ENCODE measurements at regions not wholly inside any gene's neighbourhood (a gene's known extent, or its start where the extent isn't known, plus 50 kb on each side); places are given as distances from the start of the nearest gene placed in this dataset.

DNA sequence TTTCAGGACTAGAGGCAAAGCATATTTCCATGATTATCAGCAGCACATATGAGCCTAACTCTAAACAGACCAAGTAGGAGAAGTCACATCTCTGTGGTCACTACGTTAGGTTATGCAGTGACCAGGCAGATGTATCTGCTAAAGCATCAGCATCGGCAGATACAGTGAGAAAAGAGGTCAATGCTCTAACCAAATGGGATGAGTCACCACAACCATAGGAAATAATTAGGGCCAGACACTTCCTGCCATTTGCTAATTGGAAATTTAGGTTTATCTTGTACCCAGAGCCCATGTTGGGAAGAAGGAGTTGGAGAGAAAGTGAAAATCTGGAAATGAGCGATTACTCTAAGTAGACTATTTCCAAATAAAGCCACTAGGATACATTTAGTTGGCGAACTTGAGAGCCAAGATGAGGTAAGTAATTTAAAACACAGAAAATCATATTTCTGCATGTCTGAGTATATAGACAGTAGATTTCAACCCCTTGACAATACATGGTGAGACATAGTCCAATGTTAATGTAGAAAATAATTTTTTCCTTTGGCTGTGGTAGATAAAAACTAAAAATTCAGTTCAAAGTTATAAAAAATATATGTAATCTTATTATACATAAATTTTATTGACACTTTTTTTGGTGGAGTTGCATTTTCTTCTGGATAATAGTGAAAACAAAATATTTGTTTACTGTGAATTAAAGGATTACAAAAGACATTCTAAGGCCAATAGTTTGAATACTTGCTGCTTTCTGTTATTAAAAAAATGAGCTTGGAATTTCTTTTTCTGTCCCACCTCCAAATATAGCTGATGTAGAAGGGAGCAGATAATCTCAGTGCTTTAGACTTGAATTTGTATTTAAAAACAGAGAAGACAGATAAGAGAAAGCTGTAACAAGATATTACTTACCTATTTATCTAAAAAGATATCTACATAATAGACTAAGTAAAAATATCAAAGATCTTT, 104.4 kb upstream of the CSNK1A1L start:
- DNase-seq: no peak
- no peak overlapping the region for H3K4me3 ChIP-seq (ENCODE audit: low read length)
- H3K27ac ChIP-seq (ENCODE audit: low read length): no peak overlapping the region
- no peaks in the 10 kb centered on the region for H3K27me3 ChIP-seq (ENCODE audit: control insufficient read depth, insufficient read depth, low read length)
- H3K36me3 ChIP-seq (ENCODE audit: control insufficient read depth, insufficient read depth, low read length): no peaks in the 10 kb centered on the region
- H3K4me1 ChIP-seq (ENCODE audit: control insufficient read depth, insufficient read depth, low read length): no peaks in the 10 kb centered on the region
- no peaks in the 10 kb centered on the region for H3K9me3 ChIP-seq (ENCODE audit: control insufficient read depth, low read depth, low read length)
- no CpG with 5 or more reads among the region's 4 CpGs for WGBS (ENCODE audit: insufficient coverage, low lambda C conversion rate)

DNA sequence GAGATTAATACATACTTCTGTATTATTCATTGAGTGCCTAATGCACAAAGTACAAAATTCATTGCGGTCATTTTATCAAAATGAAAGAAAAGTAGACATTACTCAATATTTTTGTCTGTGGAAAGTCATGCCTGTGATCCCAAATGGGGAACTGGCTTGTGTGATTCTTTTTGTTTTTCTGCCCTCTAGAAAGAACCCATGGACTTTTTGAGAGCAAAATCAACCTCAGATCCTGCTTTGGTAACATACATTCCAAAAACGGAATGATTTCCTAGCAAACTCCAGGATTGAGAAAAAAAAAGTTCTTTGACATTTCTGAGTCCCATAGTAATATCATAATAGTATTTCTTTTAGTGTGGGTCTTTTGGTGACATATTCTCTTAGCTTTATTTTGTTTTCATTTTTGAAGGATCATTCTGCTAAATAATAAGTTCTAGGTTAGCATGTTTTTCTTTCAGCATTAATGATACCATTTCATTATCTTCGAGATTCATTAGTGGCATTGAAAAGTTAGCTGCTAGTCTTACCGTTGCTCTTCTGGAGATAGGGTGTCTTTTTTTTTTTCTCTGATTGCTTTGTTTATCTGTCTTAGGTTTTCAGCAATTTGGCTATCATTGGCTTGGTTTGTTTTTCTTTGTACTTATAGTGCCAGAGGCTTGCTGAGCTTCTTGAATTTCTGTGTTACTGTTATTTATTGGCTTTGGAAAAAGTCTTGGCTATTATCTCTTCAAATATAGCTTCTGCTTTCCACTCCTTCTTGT, 102.4 kb upstream of the CSNK1A1L start:
- Histone ChIP-seq H3K27me3 (ENCODE audit: control insufficient read depth, insufficient read depth, low read length) (no peaks in the 10 kb centered on the region), H3K4me1 (ENCODE audit: control insufficient read depth, insufficient read depth, low read length) (no peaks in the 10 kb centered on the region), H3K36me3 (ENCODE audit: control insufficient read depth, insufficient read depth, low read length) (no peaks in the 10 kb centered on the region), H3K4me3 (ENCODE audit: low read length) (no peak overlapping the region), H3K27ac (ENCODE audit: low read length) (no peak overlapping the region), H3K9me3 (ENCODE audit: control insufficient read depth, low read depth, low read length) (no peaks in the 10 kb centered on the region)
- WGBS (ENCODE audit: insufficient coverage, low lambda C conversion rate): 43% methylated on average over 2 of the region's 4 CpGs
- no peak for DNase-seq

DNA sequence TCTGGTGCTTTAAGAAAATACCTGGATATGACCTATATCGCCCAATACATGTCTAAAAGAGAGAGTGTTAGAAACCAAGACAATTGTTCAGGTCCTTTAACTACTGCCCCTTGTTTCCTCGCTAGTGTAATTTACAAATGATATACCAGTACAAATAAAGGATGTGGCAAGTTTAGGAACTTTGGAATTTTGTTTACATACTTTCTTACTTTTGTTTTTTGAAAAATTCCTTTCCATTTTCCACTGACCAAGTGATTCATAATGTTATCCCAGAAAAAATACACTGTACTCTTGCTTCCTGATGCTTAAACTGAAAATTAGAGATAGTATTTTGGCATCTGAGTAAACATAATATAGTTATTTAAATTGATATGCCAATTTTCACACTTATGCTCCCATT, 96.8 kb upstream of the CSNK1A1L start:
- Histone ChIP-seq H3K27me3 (ENCODE audit: control insufficient read depth, insufficient read depth, low read length) (no peaks in the 10 kb centered on the region), H3K27ac (ENCODE audit: low read length) (no peak overlapping the region), H3K36me3 (ENCODE audit: control insufficient read depth, insufficient read depth, low read length) (no peaks in the 10 kb centered on the region), H3K9me3 (ENCODE audit: control insufficient read depth, low read depth, low read length) (no peaks in the 10 kb centered on the region), H3K4me3 (ENCODE audit: low read length) (no peak overlapping the region), H3K4me1 (ENCODE audit: control insufficient read depth, insufficient read depth, low read length) (no peaks in the 10 kb centered on the region)
- 92% methylated on average over 2 of the region's 2 CpGs for WGBS (ENCODE audit: insufficient coverage, low lambda C conversion rate)
- no peak for DNase-seq

DNA sequence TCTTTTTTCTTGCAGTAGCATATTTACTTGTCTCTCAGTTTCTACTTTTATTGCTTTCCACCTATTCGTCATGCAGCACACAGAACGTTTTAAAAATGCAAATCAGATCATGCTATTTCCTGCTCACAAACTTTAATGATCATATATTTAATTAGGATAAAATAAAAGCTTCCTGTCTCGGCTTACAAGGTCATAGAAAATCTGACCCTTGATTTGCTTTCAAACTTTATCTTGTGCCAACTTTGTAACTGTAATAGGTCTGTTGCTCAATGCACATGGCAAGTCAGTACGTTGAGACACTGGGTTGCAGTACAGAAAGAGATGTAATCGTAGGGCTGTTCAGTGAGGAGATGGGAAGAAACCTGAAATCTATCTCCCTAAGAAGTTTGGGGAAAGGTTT, 95.6 kb upstream of the CSNK1A1L start:
- 78% methylated on average over 3 of the region's 5 CpGs for WGBS (ENCODE audit: insufficient coverage, low lambda C conversion rate)
- Histone ChIP-seq H3K27ac (ENCODE audit: low read length) (no peak overlapping the region), H3K36me3 (ENCODE audit: control insufficient read depth, insufficient read depth, low read length) (no peaks in the 10 kb centered on the region), H3K27me3 (ENCODE audit: control insufficient read depth, insufficient read depth, low read length) (no peaks in the 10 kb centered on the region), H3K4me1 (ENCODE audit: control insufficient read depth, insufficient read depth, low read length) (no peaks in the 10 kb centered on the region), H3K9me3 (ENCODE audit: control insufficient read depth, low read depth, low read length) (no peaks in the 10 kb centered on the region), H3K4me3 (ENCODE audit: low read length) (no peak overlapping the region)
- no peak for DNase-seq

DNA sequence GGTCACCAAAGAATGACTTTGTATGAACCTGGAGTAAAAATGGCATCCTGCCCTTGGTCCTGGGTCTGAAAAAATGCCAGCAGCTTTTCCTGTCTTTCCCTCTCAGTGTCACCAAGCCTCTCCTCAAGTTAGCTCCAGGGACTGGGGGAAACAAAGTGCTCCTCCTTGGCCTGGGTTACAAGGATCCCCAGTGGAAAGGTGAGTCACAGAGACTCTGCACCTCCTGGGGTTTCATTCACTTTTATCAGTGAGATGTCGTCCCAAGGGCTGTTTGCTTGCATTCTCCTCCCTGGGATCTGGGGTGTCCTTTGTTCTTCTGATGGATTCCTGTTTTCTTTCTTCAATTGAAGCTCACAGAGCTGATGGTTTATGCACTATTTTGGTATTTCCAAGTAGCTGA, 93.2 kb upstream of the CSNK1A1L start:
- H3K27me3 ChIP-seq (ENCODE audit: control insufficient read depth, insufficient read depth, low read length): no peaks in the 10 kb centered on the region
- H3K27ac ChIP-seq (ENCODE audit: low read length): no peak overlapping the region
- H3K4me3 ChIP-seq (ENCODE audit: low read length): no peak overlapping the region
- H3K36me3 ChIP-seq (ENCODE audit: control insufficient read depth, insufficient read depth, low read length): no peaks in the 10 kb centered on the region
- no peak for DNase-seq
- H3K4me1 ChIP-seq (ENCODE audit: control insufficient read depth, insufficient read depth, low read length): no peaks in the 10 kb centered on the region
- no CpG with 5 or more reads among the region's 1 CpG for WGBS (ENCODE audit: insufficient coverage, low lambda C conversion rate)
- H3K9me3 ChIP-seq (ENCODE audit: control insufficient read depth, low read depth, low read length): no peaks in the 10 kb centered on the region

DNA sequence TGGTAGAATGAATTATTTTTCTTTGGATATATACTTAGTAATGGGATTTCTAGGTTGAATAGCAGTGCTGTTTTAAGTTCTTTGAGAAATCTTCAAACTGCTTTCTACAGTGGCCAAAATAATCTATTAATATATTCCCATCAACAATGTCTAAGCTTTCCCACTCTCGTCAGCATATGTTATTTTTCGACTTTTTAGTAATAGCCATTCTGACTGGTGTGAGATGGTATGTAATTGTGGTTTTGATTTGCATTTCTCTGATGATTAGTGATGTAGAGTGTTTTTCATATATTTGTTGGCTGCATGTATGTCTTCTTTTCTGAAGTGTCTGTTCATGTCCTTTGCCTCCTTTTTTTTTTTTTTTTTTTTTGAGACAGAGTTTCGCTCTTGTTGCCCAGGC, 90.2 kb upstream of the CSNK1A1L start:
- WGBS (ENCODE audit: insufficient coverage, low lambda C conversion rate): 100% methylated on average over 1 of the region's 3 CpGs
- Histone ChIP-seq H3K4me3 (ENCODE audit: low read length) (no peak overlapping the region), H3K27ac (ENCODE audit: low read length) (no peak overlapping the region), H3K4me1 (ENCODE audit: control insufficient read depth, insufficient read depth, low read length) (no peaks in the 10 kb centered on the region), H3K27me3 (ENCODE audit: control insufficient read depth, insufficient read depth, low read length) (no peaks in the 10 kb centered on the region), H3K9me3 (ENCODE audit: control insufficient read depth, low read depth, low read length) (no peaks in the 10 kb centered on the region), H3K36me3 (ENCODE audit: control insufficient read depth, insufficient read depth, low read length) (no peaks in the 10 kb centered on the region)
- no peak for DNase-seq

DNA sequence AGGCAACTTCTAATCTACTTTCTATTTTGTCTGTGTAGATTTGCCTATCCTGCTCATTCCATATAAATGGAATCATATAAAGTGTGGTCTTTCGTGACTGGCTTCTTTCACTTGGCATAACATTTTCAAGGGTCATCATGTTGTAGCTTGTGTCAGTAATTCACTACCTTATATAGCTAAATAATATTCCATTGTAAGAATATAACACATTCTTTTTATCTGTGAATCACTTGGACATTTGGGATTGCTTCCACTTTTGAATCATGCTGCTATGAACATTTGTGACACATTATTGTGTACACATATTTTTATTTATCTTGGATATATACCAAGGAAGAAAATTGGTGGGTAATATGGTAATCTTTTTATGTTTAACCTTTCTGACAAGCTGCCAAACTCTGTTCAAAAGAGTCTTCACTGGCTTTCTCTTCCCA, 89.0 kb upstream of the CSNK1A1L start:
- no peak for DNase-seq
- Histone ChIP-seq H3K4me3 (ENCODE audit: low read length) (no peak overlapping the region), H3K4me1 (ENCODE audit: control insufficient read depth, insufficient read depth, low read length) (no peaks in the 10 kb centered on the region), H3K36me3 (ENCODE audit: control insufficient read depth, insufficient read depth, low read length) (no peaks in the 10 kb centered on the region), H3K27me3 (ENCODE audit: control insufficient read depth, insufficient read depth, low read length) (no peaks in the 10 kb centered on the region), H3K9me3 (ENCODE audit: control insufficient read depth, low read depth, low read length) (no peaks in the 10 kb centered on the region), H3K27ac (ENCODE audit: low read length) (no peak overlapping the region)
- WGBS (ENCODE audit: insufficient coverage, low lambda C conversion rate): 100% methylated on average over 1 of the region's 1 CpG

DNA sequence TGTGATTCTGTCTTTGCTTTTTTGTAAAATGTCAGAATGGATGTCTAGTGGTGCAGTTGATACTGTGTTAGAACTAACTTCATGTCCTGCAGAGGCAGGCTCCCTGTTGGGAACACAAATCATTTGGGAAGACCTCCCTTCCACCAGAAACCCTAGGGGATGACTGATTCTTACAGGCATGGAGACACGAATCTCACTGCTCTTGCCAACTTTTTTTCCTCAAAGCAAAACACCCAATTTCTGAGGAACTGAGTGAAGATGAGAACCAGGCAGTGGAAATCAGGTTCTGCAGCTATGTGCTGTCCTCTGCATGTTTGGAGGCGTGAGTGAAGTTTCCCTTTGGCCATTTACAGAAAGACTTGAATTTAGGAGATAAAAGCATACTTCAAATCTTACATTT, 87.5 kb upstream of the CSNK1A1L start:
- no CpG with 5 or more reads among the region's 2 CpGs for WGBS (ENCODE audit: insufficient coverage, low lambda C conversion rate)

DNA sequence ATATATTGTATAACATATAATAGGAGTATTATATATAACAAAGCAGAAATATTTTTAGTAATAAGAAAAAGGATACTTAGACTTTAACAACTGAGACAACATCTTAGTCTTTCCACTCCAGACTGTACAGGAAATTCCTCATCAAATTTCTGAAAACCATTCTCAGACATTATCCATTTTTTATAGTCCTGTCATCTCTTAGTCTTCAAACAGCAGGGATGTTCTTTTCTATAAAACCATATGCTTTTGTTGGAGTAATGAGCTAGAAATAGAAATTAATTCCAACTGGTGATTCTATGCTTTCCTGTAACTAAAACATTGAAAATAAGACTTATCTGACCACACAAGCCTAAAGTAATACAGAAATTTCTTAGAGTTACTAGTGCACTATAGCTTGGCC, 82.2 kb upstream of the CSNK1A1L start:
- H3K4me1 ChIP-seq (ENCODE audit: control insufficient read depth, insufficient read depth, low read length): no peaks in the 10 kb centered on the region
- H3K36me3 ChIP-seq (ENCODE audit: control insufficient read depth, insufficient read depth, low read length): no peaks in the 10 kb centered on the region
- DNase-seq: no peak
- H3K4me3 ChIP-seq (ENCODE audit: low read length): no peak overlapping the region
- H3K9me3 ChIP-seq (ENCODE audit: control insufficient read depth, low read depth, low read length): peaks cover 2% of the 10 kb centered on the region
- H3K27me3 ChIP-seq (ENCODE audit: control insufficient read depth, insufficient read depth, low read length): no peaks in the 10 kb centered on the region
- H3K27ac ChIP-seq (ENCODE audit: low read length): no peak overlapping the region

More for the DNA sequence above, 87.5 kb upstream of the CSNK1A1L start:
- Histone ChIP-seq H3K4me3 (ENCODE audit: low read length) (no peak overlapping the region), H3K4me1 (ENCODE audit: control insufficient read depth, insufficient read depth, low read length) (no peaks in the 10 kb centered on the region), H3K27ac (ENCODE audit: low read length) (no peak overlapping the region), H3K9me3 (ENCODE audit: control insufficient read depth, low read depth, low read length) (no peaks in the 10 kb centered on the region), H3K36me3 (ENCODE audit: control insufficient read depth, insufficient read depth, low read length) (no peaks in the 10 kb centered on the region), H3K27me3 (ENCODE audit: control insufficient read depth, insufficient read depth, low read length) (no peaks in the 10 kb centered on the region)
- DNase-seq: no peak

DNA sequence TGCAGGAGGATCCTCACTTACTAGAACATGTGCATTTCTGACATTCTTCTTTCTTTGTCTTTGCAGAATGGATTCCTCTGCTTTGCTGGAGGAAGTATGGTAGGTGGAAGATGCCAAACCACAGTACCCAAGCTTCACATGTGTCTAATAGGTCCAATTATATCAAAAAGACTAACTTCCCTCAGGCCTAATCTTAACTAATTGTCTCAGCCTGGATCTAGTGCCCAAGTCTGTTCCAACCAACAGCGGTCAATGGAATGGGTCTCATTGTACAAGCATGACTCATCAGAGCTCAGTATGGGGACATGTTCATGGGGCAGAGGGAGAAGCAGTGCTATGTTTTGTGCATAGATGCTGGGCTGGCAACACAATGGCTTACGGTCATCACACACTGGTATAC, 81.6 kb upstream of the CSNK1A1L start:
- no peaks in the 10 kb centered on the region for H3K36me3 ChIP-seq (ENCODE audit: control insufficient read depth, insufficient read depth, low read length)
- H3K9me3 ChIP-seq (ENCODE audit: control insufficient read depth, low read depth, low read length): peaks cover 2% of the 10 kb centered on the region
- no peaks in the 10 kb centered on the region for H3K4me1 ChIP-seq (ENCODE audit: control insufficient read depth, insufficient read depth, low read length)
- no peak overlapping the region for H3K4me3 ChIP-seq (ENCODE audit: low read length)
- no peak for DNase-seq
- H3K27ac ChIP-seq (ENCODE audit: low read length): no peak overlapping the region
- H3K27me3 ChIP-seq (ENCODE audit: control insufficient read depth, insufficient read depth, low read length): no peaks in the 10 kb centered on the region
- WGBS (ENCODE audit: insufficient coverage, low lambda C conversion rate): no CpG with 5 or more reads among the region's 2 CpGs
